ENCODE measurements at regions not wholly inside any gene's neighbourhood (a gene's known extent, or its start where the extent isn't known, plus 50 kb on each side); places are given as distances from the start of the nearest gene placed in this dataset.
A peak's percentile ranks its signal among the peaks of the same experiment; 100 is the strongest.

- no peak for FAIRE-seq
These were observed 57.1 kb upstream of the ATG10 start for GRCh38 chr5:81914696-81915095.

GRCh38 chr5:81912933-81913332, 58.9 kb upstream of the ATG10 start:
- no peak for FAIRE-seq

More at GRCh38 chr5:81914696-81915095, 57.1 kb upstream of the ATG10 start:
- no peak for DNase-seq (ENCODE audit: low spot score)

GRCh38 chr5:81909677-81910076, 62.1 kb upstream of the ATG10 start:
- DNase-seq (ENCODE audit: low spot score), result no peak
- FAIRE-seq, result no peak

More at GRCh38 chr5:81912933-81913332, 58.9 kb upstream of the ATG10 start:
- DNase-seq (ENCODE audit: low spot score), result no peak

GRCh38 chr5:81908771-81909170, 63.1 kb upstream of the ATG10 start:
- FAIRE-seq, result no peak

GRCh38 chr5:81908044-81908443, 63.8 kb upstream of the ATG10 start:
- FAIRE-seq, result no peak
- no peak for DNase-seq (ENCODE audit: low spot score)

More at GRCh38 chr5:81908771-81909170, 63.1 kb upstream of the ATG10 start:
- DNase-seq (ENCODE audit: low spot score), result no peak

GRCh38 chr5:81907012-81907635, 64.7 kb upstream of the ATG10 start:
- peak; percentile 58 for FAIRE-seq
- no peak for DNase-seq (ENCODE audit: low spot score)

GRCh38 chr5:81906086-81906485, 65.7 kb upstream of the ATG10 start:
- DNase-seq (ENCODE audit: low spot score) (no peak), FAIRE-seq (no peak)

- DNase-seq (ENCODE audit: low spot score) (no peak), FAIRE-seq (no peak)
These were observed 67.0 kb upstream of the ATG10 start for GRCh38 chr5:81904861-81905260.

- no peak for FAIRE-seq
- no peak for DNase-seq (ENCODE audit: low spot score)
These were observed 67.7 kb upstream of the ATG10 start for GRCh38 chr5:81904166-81904565.

GRCh38 chr5:81901586-81901985, 70.2 kb upstream of the ATG10 start:
- no peak for DNase-seq (ENCODE audit: low spot score)
- no peak for FAIRE-seq

GRCh38 chr5:81899123-81899522, 72.7 kb upstream of the ATG10 start:
- no peak for DNase-seq (ENCODE audit: low spot score)

GRCh38 chr5:81898403-81898802, 73.4 kb upstream of the ATG10 start:
- FAIRE-seq (no peak), DNase-seq (ENCODE audit: low spot score) (no peak)

More at GRCh38 chr5:81899123-81899522, 72.7 kb upstream of the ATG10 start:
- FAIRE-seq, result no peak

GRCh38 chr5:81896764-81897163, 75.1 kb upstream of the ATG10 start:
- no peak for DNase-seq (ENCODE audit: low spot score)
- FAIRE-seq, result no peak

- no peak for DNase-seq (ENCODE audit: low spot score)
- no peak for FAIRE-seq
These were observed 76.5 kb upstream of the ATG10 start for GRCh38 chr5:81895307-81895706.

GRCh38 chr5:81893961-81894360, 77.9 kb upstream of the ATG10 start:
- DNase-seq (ENCODE audit: low spot score) (no peak), FAIRE-seq (peak; percentile 84)

- no peak for FAIRE-seq
- DNase-seq (ENCODE audit: low spot score), result no peak
These were observed 87.0 kb upstream of the ATG10 start for GRCh38 chr5:81884871-81885270.

- DNase-seq (ENCODE audit: low spot score) (no peak), FAIRE-seq (no peak)
These were observed 88.5 kb upstream of the ATG10 start for GRCh38 chr5:81883371-81883770.

- DNase-seq (ENCODE audit: low spot score), result no peak
These were observed 90.2 kb upstream of the ATG10 start for GRCh38 chr5:81881595-81881994.

GRCh38 chr5:81879936-81880335, 91.9 kb upstream of the ATG10 start:
- no peak for DNase-seq (ENCODE audit: low spot score)
- FAIRE-seq, result no peak

More at GRCh38 chr5:81881595-81881994, 90.2 kb upstream of the ATG10 start:
- no peak for FAIRE-seq

- FAIRE-seq (no peak), DNase-seq (ENCODE audit: low spot score) (no peak)
These were observed 93.5 kb upstream of the ATG10 start for GRCh38 chr5:81878333-81878732.

GRCh38 chr5:81866994-81867393, 104.8 kb upstream of the ATG10 start:
- no peak for DNase-seq (ENCODE audit: low spot score)
- no peak for FAIRE-seq

- DNase-seq (ENCODE audit: low spot score), result no peak
- no peak for FAIRE-seq
These were observed 109.9 kb upstream of the SSBP2 start for GRCh38 chr5:81860778-81861177.

- DNase-seq (ENCODE audit: low spot score) (no peak), FAIRE-seq (no peak)
These were observed 108.7 kb upstream of the SSBP2 start for GRCh38 chr5:81859624-81860023.

Measured in urothelium cell line (cell line).